HG03108 (cell line): ENCODE measurements at regions not wholly inside any gene's neighbourhood (a gene's known extent, or its start where the extent isn't known, plus 50 kb on each side); places are given as distances from the start of the nearest gene placed in this dataset.
A peak's percentile ranks its signal among the peaks of the same experiment; 100 is the strongest.

Experiments used
- ATAC-seq: cut with Tn5 transposase; IDR thresholded peaks from one replicate; pipeline ENCODE4 v1.9.1; 2021; ENCODE audit warnings: moderate library complexity; ENCODE audit not compliant: unreplicated experiment

DNA sequence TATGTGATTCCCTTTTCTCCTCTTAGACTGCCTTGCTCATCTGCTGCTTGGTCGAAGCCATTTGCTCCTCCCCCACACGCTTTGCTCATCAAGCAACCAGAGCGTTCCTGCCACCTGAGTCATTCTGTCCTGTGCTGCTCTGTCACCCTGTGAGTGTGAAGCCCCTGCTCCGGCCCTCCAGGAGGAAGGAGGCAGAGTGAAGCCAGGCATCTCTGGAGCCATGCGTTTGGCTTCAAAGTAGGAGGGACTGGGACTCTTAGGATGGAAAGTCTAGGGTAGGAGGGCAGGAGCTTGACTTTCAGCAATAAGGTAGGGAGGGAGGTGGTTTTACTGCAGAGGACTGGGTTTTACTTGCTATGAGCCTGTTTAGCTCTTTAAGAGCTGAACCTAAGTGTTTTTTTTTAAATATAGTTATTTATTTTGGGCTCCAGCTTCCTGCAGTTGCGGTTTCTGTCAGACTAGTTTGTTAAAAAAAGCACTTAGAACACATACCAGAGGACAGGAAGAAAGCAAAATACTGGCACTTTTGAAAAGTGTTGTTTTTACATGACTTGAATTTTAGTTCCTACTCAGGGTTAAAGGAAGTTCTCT, 63.6 kb downstream of the SPINK2 start:
- ATAC-seq, result peak; percentile 85

GRCh38 chr4:56757261-56757746, 64.2 kb downstream of the SPINK2 start:
- peak; percentile 34 for ATAC-seq

- no peak for ATAC-seq
Measured at GRCh38 chr4:56755901-56756300, 65.6 kb downstream of the SPINK2 start.

- no peak for ATAC-seq
Measured at GRCh38 chr4:56752985-56753384, 68.5 kb downstream of the SPINK2 start.

GRCh38 chr4:56750231-56750630, 69.1 kb upstream of the HOPX start:
- ATAC-seq, result no peak

DNA sequence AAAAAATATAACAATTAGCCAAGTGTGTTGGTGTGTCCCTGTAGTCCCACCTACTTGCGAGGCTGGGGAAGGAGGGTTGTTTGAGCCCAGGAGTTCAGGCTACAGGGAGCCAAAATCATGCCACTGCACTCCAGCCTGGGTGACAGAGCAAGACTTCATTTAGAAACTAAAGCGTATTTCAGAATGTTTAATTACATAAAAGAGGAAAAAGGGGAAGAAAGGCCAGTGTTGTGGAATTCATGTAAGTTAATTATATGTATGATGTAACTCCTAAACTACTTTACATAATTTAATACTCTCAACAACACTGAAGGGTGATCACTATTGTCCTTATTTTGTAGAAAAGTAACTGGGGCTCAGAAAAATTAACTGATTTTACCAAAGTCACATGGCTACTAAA, 67.2 kb upstream of the HOPX start:
- ATAC-seq, result no peak

- ATAC-seq, result no peak
Measured at GRCh38 chr4:56746639-56747038, 65.5 kb upstream of the HOPX start.

- no peak for ATAC-seq
Measured at GRCh38 chr4:56745042-56745441, 63.9 kb upstream of the HOPX start.

DNA sequence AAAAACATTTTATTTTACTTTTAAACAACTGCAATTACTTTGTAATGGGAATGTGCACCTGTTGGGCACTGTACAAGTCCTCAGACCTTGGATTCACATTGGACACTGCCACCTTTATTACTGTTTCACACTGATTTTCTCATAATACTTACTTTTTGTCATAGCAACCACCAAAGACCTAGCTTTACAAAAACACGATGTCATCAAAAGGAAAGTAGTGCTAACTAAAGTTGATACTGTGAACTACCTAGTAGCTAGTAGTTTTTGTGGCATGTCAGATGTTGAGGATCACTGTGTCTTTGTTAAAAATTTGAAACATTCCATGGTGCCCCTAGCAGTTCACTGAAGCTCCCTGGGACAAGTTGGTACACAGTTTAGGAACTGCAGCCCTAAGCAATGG, 62.9 kb upstream of the HOPX start:
- no peak for ATAC-seq

DNA sequence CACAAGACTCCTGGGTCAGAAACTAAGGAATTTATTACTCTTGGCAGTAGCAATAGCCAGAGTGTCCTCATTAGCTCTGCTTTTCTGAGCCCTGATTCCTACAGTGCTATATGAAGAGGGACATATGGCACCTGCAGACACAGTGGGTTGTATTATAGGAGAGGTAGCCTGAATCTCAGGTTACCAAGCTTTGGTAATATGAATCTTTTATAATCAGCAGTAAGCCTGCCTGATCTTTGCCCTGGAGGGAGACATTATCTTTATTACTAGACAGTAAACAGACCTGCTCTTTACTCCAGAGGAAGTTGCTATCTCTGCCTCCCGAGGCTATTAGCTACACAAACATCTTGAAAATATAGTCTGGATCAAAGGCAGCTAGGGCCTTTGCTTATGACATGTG, 62.5 kb upstream of the HOPX start:
- ATAC-seq, result no peak

DNA sequence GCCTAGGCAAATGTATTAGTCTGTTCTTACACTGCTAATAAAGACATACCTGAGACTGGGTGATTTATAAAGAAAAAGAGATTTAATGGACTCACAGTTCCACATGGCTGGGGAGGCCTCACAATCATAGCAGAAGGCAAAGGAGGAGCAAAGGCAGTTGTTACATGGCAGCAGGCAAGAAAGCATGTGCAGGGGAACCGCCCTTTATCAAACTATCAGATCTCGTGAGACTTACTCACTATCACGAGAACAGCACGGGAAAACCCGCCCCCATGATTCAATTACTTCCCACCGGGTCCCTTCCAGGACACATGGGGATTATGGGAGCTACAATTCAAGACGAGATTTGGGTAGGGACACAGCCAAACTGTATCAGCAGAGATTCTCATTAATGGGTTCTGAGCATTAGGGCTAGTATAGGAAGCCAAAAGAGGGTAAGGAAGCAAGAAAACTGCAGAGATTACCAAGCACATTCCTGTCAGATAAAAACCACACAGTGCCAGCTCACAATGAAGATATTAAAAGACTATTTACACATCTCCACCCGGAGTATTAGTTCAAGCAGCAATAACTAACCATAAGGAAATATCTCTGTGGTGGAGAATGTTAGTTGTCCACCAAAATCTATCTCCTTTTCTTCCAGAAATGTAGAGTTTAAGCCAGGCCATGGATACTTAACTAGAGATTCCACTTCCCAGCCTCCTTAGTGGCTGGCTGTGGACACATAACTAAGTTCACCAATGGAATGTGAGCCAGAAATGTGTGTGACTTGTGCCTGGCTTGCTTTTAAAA, 61.2 kb upstream of the HOPX start:
- no peak for ATAC-seq

- ATAC-seq, result no peak
Measured at GRCh38 chr4:56741595-56741994, 60.5 kb upstream of the HOPX start.

DNA sequence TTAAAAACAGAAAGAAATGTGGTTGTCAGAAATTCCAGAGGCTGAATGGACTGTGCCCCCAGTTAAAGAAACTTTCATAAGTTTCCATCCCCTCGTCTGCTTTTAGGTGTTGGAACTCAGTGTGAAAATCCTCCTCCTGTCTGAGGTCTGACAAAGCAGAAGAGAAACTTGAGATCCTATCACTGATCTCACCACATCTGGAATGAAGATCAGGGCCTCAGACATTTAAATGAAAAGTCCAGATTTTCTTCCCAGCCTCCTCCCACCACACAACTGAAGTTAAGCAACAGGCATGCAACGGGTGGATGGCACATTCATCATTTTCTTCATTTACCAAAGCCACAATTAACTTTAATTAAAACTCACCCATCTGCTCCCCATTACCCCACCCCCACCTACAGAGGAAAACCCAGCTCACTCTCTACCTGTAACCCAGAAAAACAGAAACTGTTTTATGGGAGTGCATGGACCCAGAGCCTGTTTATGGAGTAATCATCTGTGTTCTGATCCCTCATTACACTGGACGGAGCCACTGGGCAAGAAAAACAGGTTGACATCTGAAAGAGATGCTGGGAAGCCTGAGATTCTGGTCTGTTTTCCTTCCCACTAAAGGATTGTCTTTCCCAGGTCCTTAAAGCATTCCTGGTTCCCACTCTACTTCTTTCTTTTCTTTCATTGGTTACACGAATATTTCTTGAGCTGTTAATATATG, 58.1 kb upstream of the HOPX start:
- no peak for ATAC-seq

DNA sequence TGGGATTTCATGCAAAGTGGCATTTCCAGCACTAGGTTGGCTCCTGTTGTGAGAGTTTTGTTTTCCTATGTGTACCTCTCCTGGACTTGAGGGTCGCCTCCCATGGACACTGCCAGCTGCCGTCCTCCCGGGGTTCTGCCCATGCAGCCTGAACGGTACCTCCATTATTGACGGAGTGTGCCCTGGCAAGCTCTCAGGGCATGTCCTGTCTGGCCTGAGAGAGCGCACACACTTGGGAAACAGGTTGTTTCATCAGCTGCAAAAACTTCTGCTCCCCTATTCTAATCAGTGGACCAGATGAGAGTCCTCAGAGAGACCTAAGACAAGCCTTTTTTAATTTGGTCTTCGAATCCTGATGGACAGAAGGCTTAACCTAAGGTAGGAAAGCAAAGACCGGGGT, 56.6 kb upstream of the HOPX start:
- no peak for ATAC-seq

DNA sequence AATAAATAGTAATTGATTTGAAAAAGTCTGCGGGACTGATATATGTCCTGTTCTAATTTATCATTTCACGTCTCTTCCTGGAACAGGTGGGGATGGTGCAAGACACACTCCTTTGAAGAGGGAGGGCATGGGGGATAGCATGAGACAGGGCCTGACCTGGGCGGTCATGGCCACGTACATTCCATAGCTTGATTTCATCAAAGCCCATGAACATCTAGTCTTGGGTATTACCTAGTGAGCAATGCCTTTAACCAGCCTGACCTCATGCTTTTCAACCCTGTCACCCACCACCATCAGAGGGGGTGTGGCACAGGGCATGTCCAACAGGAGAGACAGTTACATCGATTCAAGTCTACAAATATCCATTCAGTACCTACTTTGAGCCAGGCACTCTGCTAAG, 52.3 kb upstream of the HOPX start:
- no peak for ATAC-seq

DNA sequence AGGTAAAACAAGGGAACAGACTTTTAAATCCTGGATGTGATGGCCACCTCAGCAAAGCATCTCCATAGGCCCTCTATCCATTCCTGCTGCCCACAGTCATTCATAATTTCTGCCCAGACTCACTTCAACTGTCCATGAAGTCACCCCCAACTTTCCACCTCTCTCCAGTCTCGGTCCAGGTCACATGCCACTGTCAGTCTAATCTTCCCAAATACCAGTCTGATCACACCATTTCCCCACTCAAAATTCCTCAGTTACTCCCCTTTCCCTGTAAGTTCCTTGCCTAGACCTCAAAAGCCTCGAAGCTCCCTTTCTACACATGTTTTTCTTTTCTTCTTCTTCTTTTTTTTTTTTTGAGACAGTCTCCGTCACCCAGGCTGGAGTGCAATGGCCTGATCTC, 51.2 kb upstream of the HOPX start:
- no peak for ATAC-seq

DNA sequence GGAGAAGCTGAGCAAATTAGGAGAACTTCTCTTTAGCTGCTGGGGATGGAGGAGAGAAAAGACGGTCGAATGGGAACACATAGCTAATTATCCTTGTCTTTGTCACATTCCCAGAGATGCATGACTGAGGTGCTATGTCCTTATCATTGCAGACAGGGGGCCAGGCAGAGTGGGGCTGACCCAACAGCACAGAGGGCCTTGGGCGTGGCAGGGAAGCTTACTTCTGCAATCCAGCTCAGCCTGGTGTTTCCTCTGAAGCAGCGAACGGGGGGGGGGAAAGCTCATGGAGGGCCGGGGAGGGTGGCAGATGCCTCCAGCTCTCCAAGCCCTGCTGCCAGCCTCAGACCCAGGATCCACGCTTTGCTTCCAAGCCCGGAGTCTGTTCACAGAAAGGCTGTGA, 50.8 kb upstream of the HOPX start:
- no peak for ATAC-seq
